H1 (cell line): ENCODE measurements at regions not wholly inside any gene's neighbourhood (a gene's known extent, or its start where the extent isn't known, plus 50 kb on each side); places are given as distances from the start of the nearest gene placed in this dataset.

Experiments
- CTCF ChIA-PET: fragments of 300-600 bp; sonication (Branson Sonifier 250); formaldehyde crosslinking; loops from one replicate; lab custom pipeline; 2021; ENCODE audit not compliant: partially characterized antibody; lab: Charles Lee
- POLR2A ChIA-PET: fragments of 300-600 bp; sonication (Branson Sonifier 250); formaldehyde crosslinking; loops from one replicate; lab custom pipeline; 2021; ENCODE audit warnings: inconsistent platforms; ENCODE audit not compliant: partially characterized antibody; lab: Charles Lee
- DNase-seq, 2 experiments: peaks; one replicate each; pipeline versions ENCODE4 v3.0.0 to v3.0.0-alpha.2; 2010 to 2022; ENCODE audit warnings: low spot score in 2 of 2, low read depth in 1 of 2, mixed read lengths in 1 of 2
- FAIRE-seq: peaks from 2 replicates; lab custom pipeline; 2011; peaks lifted over from hg19 to GRCh38; lab: Jason Lieb, UNC
- H2AFZ ChIP-seq: 2 replicates; pipeline ENCODE4 v1.8.1; 2012; ENCODE audit warnings: low read length, inconsistent platforms
- H2AK5ac ChIP-seq: 2 replicates; pipeline ENCODE4 v1.6.1; 2013; ENCODE audit warnings: low read depth, low read length
- H2BK120ac ChIP-seq: replicated peaks from 2 replicates; pipeline ENCODE3; 2013; ENCODE audit warnings: low read depth, low read length, inconsistent platforms
- H2BK12ac ChIP-seq: 2 replicates; pipeline ENCODE4 v1.6.1; 2013; ENCODE audit warnings: low read depth, low read length
- H2BK15ac ChIP-seq: 2 replicates; pipeline ENCODE4 v1.6.1; 2013; ENCODE audit warnings: low read length
- H2BK20ac ChIP-seq: 2 replicates; pipeline ENCODE4 v1.6.1; 2013; ENCODE audit warnings: low read length
- H2BK5ac ChIP-seq: 2 replicates; pipeline ENCODE4 v1.6.1; 2013; ENCODE audit warnings: low read depth, low read length
- H3K14ac ChIP-seq: 2 replicates; pipeline ENCODE4 v1.6.1; 2013; ENCODE audit warnings: inconsistent platforms; ENCODE audit not compliant: insufficient read length
- H3K18ac ChIP-seq: 2 replicates; pipeline ENCODE4 v1.6.1; 2013; ENCODE audit warnings: low read length; ENCODE audit errors: extremely low read depth
- H3K23ac ChIP-seq: 2 replicates; pipeline ENCODE4 v1.6.1; 2013; ENCODE audit warnings: inconsistent platforms; ENCODE audit not compliant: insufficient read length
- H3K23me2 ChIP-seq: 2 replicates; pipeline ENCODE4 v1.6.1; 2013; ENCODE audit warnings: low read depth, low read length
- H3K27ac ChIP-seq: 2 replicates; pipeline ENCODE4 v1.6.1; 2011; ENCODE audit warnings: low read depth, low read length, inconsistent platforms
- H3K27me3 ChIP-seq, 4 experiments: replicated peaks in 1 of 4; 1 replicate in 1 of 4; 2 replicates in 3 of 4; pipeline versions ENCODE4 v1.6.1 to v1.8.1; 2011 to 2013; ENCODE audit warnings: low read length in 3 of 4, mild to moderate bottlenecking in 3 of 4, inconsistent platforms in 2 of 4, mixed read lengths in 2 of 4, moderate library complexity in 1 of 4; ENCODE audit not compliant: control insufficient read depth in 3 of 4, insufficient read depth in 3 of 4; ENCODE audit errors: extremely low read depth in 1 of 4
- H3K36me3 ChIP-seq, 4 experiments: 2 replicates each; pipeline versions ENCODE4 v1.6.1 to v1.8.1; 2011 to 2013; ENCODE audit warnings: mild to moderate bottlenecking in 4 of 4, low read length in 3 of 4, moderate library complexity in 2 of 4, control low read depth in 1 of 4, inconsistent platforms in 1 of 4; ENCODE audit not compliant: insufficient read depth in 4 of 4, control insufficient read depth in 2 of 4
- H3K4ac ChIP-seq: replicated peaks from 2 replicates; pipeline ENCODE3; 2013; ENCODE audit warnings: low read length, low read depth, mixed read lengths, inconsistent platforms; ENCODE audit not compliant: insufficient read length
- H3K4me1 ChIP-seq, 4 experiments: replicated peaks in 1 of 4; 1 replicate in 1 of 4; 2 replicates in 3 of 4; pipeline versions ENCODE4 v1.6.1 to v1.8.1; 2011 to 2013; ENCODE audit warnings: low read length in 3 of 4, inconsistent platforms in 2 of 4, mixed read lengths in 1 of 4; ENCODE audit not compliant: insufficient read depth in 4 of 4, control insufficient read depth in 3 of 4
- H3K4me2 ChIP-seq, 2 experiments: 2 replicates each; pipeline versions ENCODE4 v1.6.1 to v1.8.1; 2011 to 2013; ENCODE audit warnings: low read depth in 2 of 2, low read length in 2 of 2, control low read depth in 1 of 2, inconsistent platforms in 1 of 2, mild to moderate bottlenecking in 1 of 2; ENCODE audit not compliant: insufficient read depth in 1 of 2
- H3K4me3 ChIP-seq, 4 experiments: fragments of 200-600, 300-600 bp in 1 of 4; sonication (generic), shearing (Covaris generic), sonication (Bioruptor Twin) in 1 of 4; 2 replicates each; pipeline versions ENCODE4 v1.5.1 to v1.8.1; 2011 to 2016; ENCODE audit warnings: low read length in 4 of 4, low read depth in 3 of 4, control low read depth in 2 of 4, inconsistent platforms in 2 of 4, mild to moderate bottlenecking in 2 of 4, mixed read lengths in 1 of 4, moderate library complexity in 1 of 4; ENCODE audit not compliant: insufficient read depth in 2 of 4; ENCODE audit errors: extremely low read depth in 1 of 4
- H3K56ac ChIP-seq: replicated peaks from 2 replicates; pipeline ENCODE3; 2013; ENCODE audit warnings: low read depth, mild to moderate bottlenecking, mixed read lengths, low read length, inconsistent platforms; ENCODE audit not compliant: insufficient read length
- H3K79me1 ChIP-seq: 2 replicates; pipeline ENCODE4 v1.6.1; 2013; ENCODE audit warnings: low read depth, low read length, control low read depth
- H3K79me2 ChIP-seq, 2 experiments: 2 replicates each; pipeline versions ENCODE4 v1.6.1 to v1.8.1; 2012 to 2013; ENCODE audit warnings: low read length in 2 of 2, mild to moderate bottlenecking in 2 of 2, inconsistent platforms in 1 of 2; ENCODE audit not compliant: insufficient read depth in 2 of 2, control insufficient read depth in 1 of 2
- H3K9ac ChIP-seq, 4 experiments: replicated peaks in 1 of 4; 1 replicate in 1 of 4; 2 replicates in 3 of 4; pipeline versions ENCODE4 v1.6.1 to v1.8.1; 2011 to 2013; ENCODE audit warnings: low read depth in 3 of 4, low read length in 3 of 4, control low read depth in 2 of 4, mild to moderate bottlenecking in 2 of 4, moderate library complexity in 2 of 4, inconsistent platforms in 1 of 4; ENCODE audit errors: extremely low read depth in 1 of 4
- H3K9me3 ChIP-seq, 2 experiments: 2 replicates each; pipeline versions ENCODE4 v1.6.1 to v1.8.1; 2012 to 2013; ENCODE audit warnings: mild to moderate bottlenecking in 2 of 2, moderate library complexity in 2 of 2, control low read depth in 1 of 2, inconsistent platforms in 1 of 2, low read depth in 1 of 2, low read length in 1 of 2, mixed read lengths in 1 of 2; ENCODE audit not compliant: insufficient read depth in 2 of 2
- H4K20me1 ChIP-seq, 2 experiments: replicated peaks in 1 of 2; 2 replicates each; pipeline versions ENCODE3 to v1.8.1; 2011 to 2013; ENCODE audit warnings: inconsistent platforms in 2 of 2, low read length in 2 of 2, mild to moderate bottlenecking in 1 of 2; ENCODE audit not compliant: insufficient read depth in 2 of 2, control insufficient read depth in 1 of 2
- H4K5ac ChIP-seq: 2 replicates; pipeline ENCODE4 v1.6.1; 2013; ENCODE audit warnings: low read length, low read depth, mixed read lengths, inconsistent platforms; ENCODE audit not compliant: insufficient read length
- H4K8ac ChIP-seq: 2 replicates; pipeline ENCODE4 v1.8.0; 2013; ENCODE audit warnings: mild to moderate bottlenecking, moderate library complexity, low read length, inconsistent platforms; ENCODE audit not compliant: insufficient read depth; ENCODE audit errors: extremely low read depth
- H4K91ac ChIP-seq: replicated peaks from 2 replicates; pipeline ENCODE3; 2013; ENCODE audit warnings: low read length, mixed read lengths, inconsistent platforms; ENCODE audit not compliant: insufficient read length
- ATF3 ChIP-seq: IDR thresholded peaks from 2 replicates; pipeline ENCODE4 v1.6.1; 2011; ENCODE audit warnings: low read depth, mild to moderate bottlenecking, low read length; ENCODE audit not compliant: insufficient read depth
- CHD1 ChIP-seq: IDR thresholded peaks from 2 replicates; pipeline ENCODE4 v1.6.1; 2012; ENCODE audit warnings: low read depth, low read length, improper control_type of control experiment
- CTBP2 ChIP-seq: IDR thresholded peaks from 2 replicates; pipeline ENCODE4 v1.7.0; 2011; ENCODE audit warnings: borderline replicate concordance, mild to moderate bottlenecking, moderate library complexity, mixed read lengths, low read length; ENCODE audit not compliant: insufficient read depth, insufficient read length
- CTCF ChIP-seq, 3 experiments: IDR thresholded peaks; 1 replicate in 2 of 3; 2 replicates in 1 of 3; pipeline versions ENCODE4 v1.5.1 to v1.6.1; 2011; ENCODE audit warnings: low read length in 3 of 3, mild to moderate bottlenecking in 3 of 3, inconsistent platforms in 2 of 3, low read depth in 1 of 3, moderate library complexity in 1 of 3; ENCODE audit not compliant: insufficient read depth in 1 of 3; ENCODE audit errors: control extremely low read depth in 1 of 3
- EGR1 ChIP-seq: IDR thresholded peaks from 2 replicates; pipeline ENCODE4 v1.6.1; 2011; ENCODE audit warnings: low read depth, low read length, borderline replicate concordance
- HDAC6 ChIP-seq: IDR thresholded peaks from one replicate; pipeline ENCODE4 v1.7.1; 2012; ENCODE audit warnings: low read depth, mild to moderate bottlenecking, inconsistent platforms, low read length, moderate library complexity
- JUN ChIP-seq: IDR thresholded peaks from 2 replicates; pipeline ENCODE4 v1.6.1; 2011; ENCODE audit warnings: low read depth, mild to moderate bottlenecking, improper control_type of control experiment, low read length
- NANOG ChIP-seq: IDR thresholded peaks from 2 replicates; pipeline ENCODE4 v1.6.1; 2011; ENCODE audit warnings: low read length, low read depth, mild to moderate bottlenecking, inconsistent platforms; ENCODE audit not compliant: insufficient read depth, poor library complexity, severe bottlenecking
- RFX5 ChIP-seq: IDR thresholded peaks from 2 replicates; pipeline ENCODE4 v1.6.1; 2011; ENCODE audit warnings: low read depth, low read length, improper control_type of control experiment, borderline replicate concordance
- SIN3A ChIP-seq, 2 experiments: IDR thresholded peaks in 1 of 2; conservative IDR thresholded peaks in 1 of 2; 2 replicates each; pipeline ENCODE4 v1.6.1; 2011 to 2012; ENCODE audit warnings: low read length in 2 of 2, improper control_type of control experiment in 1 of 2, low read depth in 1 of 2, mild to moderate bottlenecking in 1 of 2
- SP1 ChIP-seq: IDR thresholded peaks from 2 replicates; pipeline ENCODE4 v1.6.1; 2011; ENCODE audit warnings: low read depth, low read length
- WGBS, 2 experiments: shearing (Covaris generic) in 1 of 2; methylation state at CpG; one replicate each; pipeline versions ENCODE4 v1.1.6 to v1.1.7; 2013 to 2015; ENCODE audit warnings: low lambda C conversion rate in 2 of 2, mixed read lengths in 2 of 2, inconsistent platforms in 1 of 2, low coverage in 1 of 2, missing lambda C conversion rate in 1 of 2; ENCODE audit not compliant: insufficient replicate concordance in 2 of 2, insufficient coverage in 1 of 2, insufficient read length in 1 of 2; ENCODE audit errors: extremely low coverage in 1 of 2, missing lambda C conversion rate in 1 of 2; 5-methylcytosine and 5-hydroxymethylcytosine counted together

GRCh38 chr9:3699883-3700282 is 174.1 kb upstream of the RFX3 start:
- FAIRE-seq, result no peak
- H2BK5ac ChIP-seq, result no peak overlapping the region
- peaks cover 0 to 2% (median under 1%) of the 10 kb centered on the region in 4 experiments; a peak in 2 of 7 replicates for H3K4me1 ChIP-seq
- H3K9me3 ChIP-seq, result no peaks in the 10 kb centered on the region
- H4K20me1 ChIP-seq, result no peaks in the 10 kb centered on the region
- H3K4ac ChIP-seq, result no peak overlapping the region
- H2BK20ac ChIP-seq, result no peak overlapping the region
- H3K14ac ChIP-seq, result no peak overlapping the region
- no peak overlapping the region for H3K27ac ChIP-seq
- H3K4me3 ChIP-seq, result no peak overlapping the region
- no peak overlapping the region for H4K91ac ChIP-seq
- no peak for DNase-seq
- H3K79me1 ChIP-seq, result no peaks in the 10 kb centered on the region
- no peak overlapping the region for H3K9ac ChIP-seq
- no peak overlapping the region for H3K56ac ChIP-seq
- H3K27me3 ChIP-seq, result no peaks in the 10 kb centered on the region
- H2AFZ ChIP-seq, result 0 out of 2 replicates have a peak overlapping the region, but pooled peaks have one; percentile 2
- ChIA-PET CTCF (interaction anchor here (1.1 kb wide), 1 partner anchor 33 kb away, joined by 3 read pairs; no protein-coding TSS in a partner anchor), POLR2A (no interaction called here)
- H3K18ac ChIP-seq, result no peak overlapping the region
- H3K36me3 ChIP-seq, result no peaks in the 10 kb centered on the region
- H2BK15ac ChIP-seq, result no peak overlapping the region
- H3K23ac ChIP-seq, result no peak overlapping the region
- WGBS, 2 experiments, result 91% methylated on average over 3 of the region's 3 CpGs; no CpG with 5 or more reads in 1 of the 2 experiments
- H4K5ac ChIP-seq, result no peak overlapping the region
- H3K23me2 ChIP-seq, result no peaks in the 10 kb centered on the region
- H4K8ac ChIP-seq, result no peak overlapping the region
- H2AK5ac ChIP-seq, result no peak overlapping the region
- H2BK12ac ChIP-seq, result no peak overlapping the region
- H2BK120ac ChIP-seq, result no peak overlapping the region
- H3K79me2 ChIP-seq, result no peaks in the 10 kb centered on the region
- no peak overlapping the region for H3K4me2 ChIP-seq
- TF ChIP-seq SP1, result no peak
- no peak for TF ChIP-seq ATF3
- TF ChIP-seq SIN3A (conservative IDR thresholded peaks at IDR 0.05 in 1 of 2, IDR thresholded peaks at IDR 0.05 in 1 of 2; ENCODE audit: low read depth in 1 of 2, low read length in 2 of 2), result no peak
- TF ChIP-seq JUN, result no peak
- TF ChIP-seq NANOG, result no peak
- TF ChIP-seq CHD1, result no peak
- TF ChIP-seq EGR1, result no peak
- no peak for TF ChIP-seq CTCF (IDR thresholded peaks at IDR 0.05; ENCODE audit: control extremely low read depth in 1 of 3, insufficient read depth in 1 of 3, low read depth in 1 of 3, low read length in 3 of 3)
- TF ChIP-seq CTBP2, result no peak
- TF ChIP-seq HDAC6, result no peak
- TF ChIP-seq RFX5, result no peak
